ENCODE measurements at regions not wholly inside any gene's neighbourhood (a gene's known extent, or its start where the extent isn't known, plus 50 kb on each side); places are given as distances from the start of the nearest gene placed in this dataset.

GRCh38 chr18:67589325-67589724 is 72.8 kb upstream of the DSEL start:
- Histone ChIP-seq H3K4me3 (ENCODE audit: low read length) (no peak overlapping the region), H3K27ac (ENCODE audit: low read depth, low read length) (no peak overlapping the region), H3K36me3 (ENCODE audit: insufficient read depth, low read length) (no peaks in the 10 kb centered on the region), H3K9me3 (ENCODE audit: low read length) (no peaks in the 10 kb centered on the region), H3K4me1 (ENCODE audit: insufficient read depth, low read length) (no peaks in the 10 kb centered on the region), H3K27me3 (ENCODE audit: insufficient read depth, low read length, poor library complexity, severe bottlenecking) (no peaks in the 10 kb centered on the region)
- Mint-ChIP-seq H3K27me3 (peaks cover 0 to 1% of the 10 kb centered on the region in 2 donors), H3K36me3 (no peaks in the 10 kb centered on the region), H3K4me3 (no peak overlapping the region), H3K9me3 (peaks cover 0 to 5% (median 0%) of the 10 kb centered on the region in 5 donors), H3K4me1 (no peaks in the 10 kb centered on the region), H3K27ac (no peak overlapping the region)
- POLR2A ChIA-PET, result no interaction called here
- no peak for DNase-seq
- CTCF ChIA-PET, result no interaction called here

GRCh38 chr18:67586101-67586500 is 69.6 kb upstream of the DSEL start:
- H3K4me1 ChIP-seq (ENCODE audit: insufficient read depth, low read length), result no peaks in the 10 kb centered on the region
- Mint-ChIP-seq H3K27ac (no peak overlapping the region), H3K4me3 (no peak overlapping the region), H3K27me3 (no peaks in the 10 kb centered on the region), H3K9me3 (no peaks in the 10 kb centered on the region), H3K36me3 (no peaks in the 10 kb centered on the region), H3K4me1 (no peaks in the 10 kb centered on the region)
- no peaks in the 10 kb centered on the region for H3K36me3 ChIP-seq (ENCODE audit: insufficient read depth, low read length)
- ChIA-PET POLR2A (no interaction called here), CTCF (no interaction called here)
- H3K27ac ChIP-seq (ENCODE audit: low read depth, low read length), result no peak overlapping the region
- no peaks in the 10 kb centered on the region for H3K27me3 ChIP-seq (ENCODE audit: insufficient read depth, low read length, poor library complexity, severe bottlenecking)
- H3K4me3 ChIP-seq (ENCODE audit: low read length), result no peak overlapping the region
- DNase-seq, result no peak
- H3K9me3 ChIP-seq (ENCODE audit: low read length), result no peaks in the 10 kb centered on the region

GRCh38 chr18:67583621-67584020 is 67.1 kb upstream of the DSEL start:
- H3K27ac ChIP-seq (ENCODE audit: low read depth, low read length), result no peak overlapping the region
- Mint-ChIP-seq H3K36me3 (no peaks in the 10 kb centered on the region), H3K27me3 (no peaks in the 10 kb centered on the region), H3K27ac (no peak overlapping the region), H3K4me1 (no peaks in the 10 kb centered on the region), H3K9me3 (no peaks in the 10 kb centered on the region), H3K4me3 (no peak overlapping the region)
- H3K36me3 ChIP-seq (ENCODE audit: insufficient read depth, low read length), result no peaks in the 10 kb centered on the region
- H3K9me3 ChIP-seq (ENCODE audit: low read length), result no peaks in the 10 kb centered on the region
- POLR2A ChIA-PET, result no interaction called here
- DNase-seq, result no peak
- H3K27me3 ChIP-seq (ENCODE audit: insufficient read depth, low read length, poor library complexity, severe bottlenecking), result no peaks in the 10 kb centered on the region
- no peak overlapping the region for H3K4me3 ChIP-seq (ENCODE audit: low read length)
- H3K4me1 ChIP-seq (ENCODE audit: insufficient read depth, low read length), result no peaks in the 10 kb centered on the region
- CTCF ChIA-PET, result no interaction called here

- Histone ChIP-seq H3K4me3 (ENCODE audit: low read length) (no peak overlapping the region), H3K27ac (ENCODE audit: low read depth, low read length) (no peak overlapping the region), H3K9me3 (ENCODE audit: low read length) (no peaks in the 10 kb centered on the region), H3K4me1 (ENCODE audit: insufficient read depth, low read length) (no peaks in the 10 kb centered on the region), H3K36me3 (ENCODE audit: insufficient read depth, low read length) (no peaks in the 10 kb centered on the region), H3K27me3 (ENCODE audit: insufficient read depth, low read length, poor library complexity, severe bottlenecking) (no peaks in the 10 kb centered on the region)
- CTCF ChIA-PET, result no interaction called here
- POLR2A ChIA-PET, result no interaction called here
- DNase-seq, result no peak
- no peaks in the 10 kb centered on the region for H3K27me3 Mint-ChIP-seq
- H3K36me3 Mint-ChIP-seq, result no peaks in the 10 kb centered on the region
- H3K4me1 Mint-ChIP-seq, result no peaks in the 10 kb centered on the region
- no peak overlapping the region for H3K27ac Mint-ChIP-seq
- no peaks in the 10 kb centered on the region for H3K9me3 Mint-ChIP-seq
- no peak overlapping the region for H3K4me3 Mint-ChIP-seq
Observed at GRCh38 chr18:67582488-67582887, 66.0 kb upstream of the DSEL start.

GRCh38 chr18:67581178-67581577 is 64.7 kb upstream of the DSEL start:
- no peaks in the 10 kb centered on the region for H3K9me3 ChIP-seq (ENCODE audit: low read length)
- H3K4me3 ChIP-seq (ENCODE audit: low read length), result no peak overlapping the region
- CTCF ChIA-PET, result no interaction called here
- no peak overlapping the region for H3K27ac ChIP-seq (ENCODE audit: low read depth, low read length)
- POLR2A ChIA-PET, result no interaction called here
- Mint-ChIP-seq H3K27ac (no peak overlapping the region), H3K36me3 (no peaks in the 10 kb centered on the region), H3K9me3 (no peaks in the 10 kb centered on the region), H3K4me3 (no peak overlapping the region), H3K27me3 (no peaks in the 10 kb centered on the region), H3K4me1 (no peaks in the 10 kb centered on the region)
- H3K4me1 ChIP-seq (ENCODE audit: insufficient read depth, low read length), result no peaks in the 10 kb centered on the region
- H3K27me3 ChIP-seq (ENCODE audit: insufficient read depth, low read length, poor library complexity, severe bottlenecking), result no peaks in the 10 kb centered on the region
- DNase-seq, result no peak
- H3K36me3 ChIP-seq (ENCODE audit: insufficient read depth, low read length), result no peaks in the 10 kb centered on the region

- Histone ChIP-seq H3K4me1 (ENCODE audit: insufficient read depth, low read length) (no peaks in the 10 kb centered on the region), H3K27me3 (ENCODE audit: insufficient read depth, low read length, poor library complexity, severe bottlenecking) (no peaks in the 10 kb centered on the region), H3K9me3 (ENCODE audit: low read length) (no peaks in the 10 kb centered on the region), H3K4me3 (ENCODE audit: low read length) (no peak overlapping the region), H3K27ac (ENCODE audit: low read depth, low read length) (no peak overlapping the region), H3K36me3 (ENCODE audit: insufficient read depth, low read length) (no peaks in the 10 kb centered on the region)
- no peaks in the 10 kb centered on the region for H3K36me3 Mint-ChIP-seq
- H3K4me3 Mint-ChIP-seq, result no peak overlapping the region
- H3K9me3 Mint-ChIP-seq, result no peaks in the 10 kb centered on the region
- CTCF ChIA-PET, result no interaction called here
- no peaks in the 10 kb centered on the region for H3K27me3 Mint-ChIP-seq
- POLR2A ChIA-PET, result no interaction called here
- DNase-seq, result no peak
- no peaks in the 10 kb centered on the region for H3K4me1 Mint-ChIP-seq
- no peak overlapping the region for H3K27ac Mint-ChIP-seq
Observed at GRCh38 chr18:67577386-67577785, 60.9 kb upstream of the DSEL start.

GRCh38 chr18:67574749-67575148 is 58.2 kb upstream of the DSEL start:
- Mint-ChIP-seq H3K4me1 (no peaks in the 10 kb centered on the region), H3K36me3 (no peaks in the 10 kb centered on the region), H3K27ac (no peak overlapping the region), H3K9me3 (no peaks in the 10 kb centered on the region), H3K4me3 (no peak overlapping the region), H3K27me3 (no peaks in the 10 kb centered on the region)
- no peak overlapping the region for H3K27ac ChIP-seq (ENCODE audit: low read depth, low read length)
- no peak for DNase-seq
- no peaks in the 10 kb centered on the region for H3K36me3 ChIP-seq (ENCODE audit: insufficient read depth, low read length)
- no peaks in the 10 kb centered on the region for H3K9me3 ChIP-seq (ENCODE audit: low read length)
- ChIA-PET POLR2A (no interaction called here), CTCF (no interaction called here)
- H3K27me3 ChIP-seq (ENCODE audit: insufficient read depth, low read length, poor library complexity, severe bottlenecking), result no peaks in the 10 kb centered on the region
- H3K4me3 ChIP-seq (ENCODE audit: low read length), result no peak overlapping the region
- no peaks in the 10 kb centered on the region for H3K4me1 ChIP-seq (ENCODE audit: insufficient read depth, low read length)

GRCh38 chr18:67568166-67568565 is 51.6 kb upstream of the DSEL start:
- CTCF ChIA-PET, result no interaction called here
- Mint-ChIP-seq H3K9me3 (peaks cover 0 to 2% (median 0%) of the 10 kb centered on the region in 5 donors), H3K4me1 (no peaks in the 10 kb centered on the region), H3K4me3 (no peak overlapping the region), H3K36me3 (no peaks in the 10 kb centered on the region), H3K27ac (no peak overlapping the region), H3K27me3 (peaks cover 4 to 5% of the 10 kb centered on the region in 2 donors)
- Histone ChIP-seq H3K27me3 (ENCODE audit: insufficient read depth, low read length, poor library complexity, severe bottlenecking) (no peaks in the 10 kb centered on the region), H3K36me3 (ENCODE audit: insufficient read depth, low read length) (no peaks in the 10 kb centered on the region), H3K4me3 (ENCODE audit: low read length) (no peak overlapping the region), H3K27ac (ENCODE audit: low read depth, low read length) (no peak overlapping the region), H3K4me1 (ENCODE audit: insufficient read depth, low read length) (no peaks in the 10 kb centered on the region), H3K9me3 (ENCODE audit: low read length) (no peaks in the 10 kb centered on the region)
- POLR2A ChIA-PET, result no interaction called here
- no peak for DNase-seq

All from CD8-positive, alpha-beta memory T cell (primary cell).